NCI-H1930 (cell line): ENCODE measurements at regions not wholly inside any gene's neighbourhood (a gene's known extent, or its start where the extent isn't known, plus 50 kb on each side); places are given as distances from the start of the nearest gene placed in this dataset.
A peak's percentile ranks its signal among the peaks of the same experiment; 100 is the strongest.
"Not testable (repeated sequence)": the region's sequence is repeated elsewhere in the genome, so short reads cannot be mapped to it uniquely, and the experiment has no call there.

ENCODE experiments used
- DNase-seq, 2 experiments: peaks; one replicate each; lab custom pipeline; 2025; lab: John Stamatoyannopoulos, UW

- peak; percentile 46 to 64 for DNase-seq
These were observed 274.1 kb upstream of the CHRM3 start for GRCh38 chr1:239112101-239112935.

DNA sequence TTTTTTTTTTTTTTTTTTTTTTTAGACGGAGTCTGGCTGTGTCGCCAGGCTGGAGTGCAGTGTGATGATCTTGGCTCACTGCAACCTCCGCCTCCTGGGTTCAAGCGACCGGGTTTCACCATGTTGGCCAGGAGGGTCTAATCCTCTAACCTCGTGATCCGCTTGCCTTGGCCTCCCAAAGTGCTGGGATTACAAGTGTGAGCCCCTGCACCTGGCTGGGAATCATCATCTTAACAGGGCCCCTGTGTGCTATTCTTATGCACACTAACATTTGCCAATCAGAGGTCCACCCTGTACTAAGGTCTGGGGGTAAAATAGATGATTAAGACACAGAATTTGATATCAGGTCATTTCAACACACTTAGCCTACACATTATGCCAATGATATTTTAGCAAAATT, 278.7 kb upstream of the CHRM3 start:
- no peak for DNase-seq

- not testable (repeated sequence) for DNase-seq
These were observed 279.7 kb upstream of the CHRM3 start for GRCh38 chr1:239106689-239107088.

GRCh38 chr1:239098400-239099037, 287.8 kb upstream of the CHRM3 start:
- DNase-seq = no peak

DNA sequence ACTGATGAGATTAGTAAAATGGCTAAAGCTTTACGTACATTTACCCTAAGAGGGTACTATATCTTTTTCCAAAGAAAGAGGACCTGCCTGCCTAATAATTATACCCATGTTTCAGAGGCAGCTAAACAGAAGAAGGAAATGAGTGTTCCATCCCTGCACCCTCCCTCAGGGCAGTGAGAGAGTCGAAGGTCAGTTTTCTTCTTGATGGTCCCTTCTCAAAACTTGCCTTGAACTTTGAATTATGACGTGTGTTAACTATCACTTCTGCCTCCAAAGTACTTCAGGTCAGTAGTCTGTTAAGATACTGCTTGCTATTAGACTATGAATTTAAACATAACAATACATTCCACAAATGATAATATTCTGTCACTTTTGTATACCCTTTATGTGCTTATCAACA, 294.8 kb upstream of the CHRM3 start:
- DNase-seq = no peak

GRCh38 chr1:239084459-239085080, 301.8 kb upstream of the CHRM3 start:
- DNase-seq = no peak

- DNase-seq = not testable (repeated sequence)
These were observed 304.4 kb upstream of the CHRM3 start for GRCh38 chr1:239081947-239082346.

DNA sequence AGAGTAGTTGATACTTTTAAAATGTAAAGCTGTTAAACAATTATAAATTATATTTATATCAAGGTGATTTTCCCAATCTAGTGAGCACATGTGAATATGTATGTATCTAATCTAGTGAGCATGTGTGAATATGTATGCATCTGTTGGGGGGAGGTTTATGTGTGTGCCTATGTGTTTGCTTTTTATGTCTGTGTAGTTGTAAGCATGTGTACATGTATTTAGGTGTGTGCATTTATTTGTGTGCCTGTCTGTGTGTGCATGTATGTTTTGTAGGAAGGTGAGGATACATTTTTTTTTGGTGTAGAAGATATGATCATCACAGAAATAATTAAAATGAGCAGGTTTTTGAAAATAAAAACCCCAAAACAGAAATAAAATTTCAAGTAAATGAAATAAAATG, 318.9 kb upstream of the CHRM3 start:
- DNase-seq = no peak

- DNase-seq = no peak
These were observed 319.3 kb upstream of the CHRM3 start for GRCh38 chr1:239067058-239067457.

DNA sequence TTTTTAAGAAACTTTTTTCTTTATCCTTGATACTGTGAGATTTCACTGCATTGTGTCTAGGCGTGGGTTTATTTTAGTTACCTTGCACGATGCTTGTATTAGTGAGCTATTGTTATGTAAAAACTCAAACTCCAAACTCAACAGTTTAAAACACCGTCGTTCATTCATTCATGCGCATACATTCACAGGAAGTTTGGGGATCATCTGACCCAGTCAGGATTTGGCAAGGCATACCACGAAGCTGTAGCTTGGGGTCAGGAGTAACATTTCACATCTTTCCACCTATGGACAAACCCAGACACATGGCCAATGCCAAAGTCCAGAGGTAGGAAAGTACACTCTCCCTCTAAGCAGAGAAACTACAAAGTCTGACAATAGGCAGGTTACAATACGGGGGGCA, 324.6 kb upstream of the CHRM3 start:
- no peak for DNase-seq

- DNase-seq = no peak
These were observed 328.2 kb upstream of the CHRM3 start for GRCh38 chr1:239058190-239058589.

- DNase-seq = no peak
These were observed 329.4 kb upstream of the CHRM3 start for GRCh38 chr1:239056940-239057339.

DNA sequence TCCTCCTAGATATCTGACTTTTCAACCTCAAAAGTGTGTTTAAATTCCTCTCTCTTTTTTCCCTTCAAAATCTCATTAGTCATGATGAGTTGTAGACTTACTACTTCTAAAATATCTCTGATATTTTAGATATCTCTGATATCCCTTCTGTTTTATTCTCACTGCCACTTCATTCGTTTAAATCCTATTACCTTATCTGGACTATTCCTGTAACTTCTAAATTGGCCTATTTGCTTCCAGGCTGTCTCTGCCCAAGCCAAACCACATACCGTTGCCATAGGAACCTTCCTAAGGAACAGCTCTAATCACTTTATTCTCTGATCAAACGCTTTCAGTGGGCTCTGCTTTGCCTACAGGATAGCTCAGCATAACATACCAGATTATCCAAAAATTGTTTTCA, 333.1 kb upstream of the CHRM3 start:
- DNase-seq = no peak

- DNase-seq = no peak
These were observed 336.8 kb upstream of the CHRM3 start for GRCh38 chr1:239049571-239049970.

GRCh38 chr1:239044829-239045228, 341.5 kb upstream of the CHRM3 start:
- no peak for DNase-seq

- no peak for DNase-seq
These were observed 345.8 kb upstream of the CHRM3 start for GRCh38 chr1:239040523-239040922.

DNA sequence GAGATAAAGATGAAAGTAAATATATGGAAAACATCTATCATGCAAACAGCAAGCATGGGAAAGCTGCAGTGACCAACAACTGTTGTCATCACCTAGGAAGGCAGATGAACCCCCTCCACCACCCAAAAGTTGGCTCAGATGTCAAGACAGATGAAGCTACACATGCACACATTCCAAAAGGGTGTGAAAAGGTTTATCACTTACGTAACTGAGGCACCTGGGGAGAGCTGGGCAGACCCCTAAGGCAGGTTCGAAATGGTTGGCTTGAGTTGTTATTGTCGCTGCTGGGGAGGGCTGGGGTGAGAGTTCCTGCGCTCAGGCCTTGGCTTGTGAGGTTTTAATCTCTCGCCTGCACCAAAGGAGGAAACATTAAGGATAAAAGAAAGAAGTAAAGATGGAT, 355.1 kb upstream of the CHRM3 start:
- no peak for DNase-seq

DNA sequence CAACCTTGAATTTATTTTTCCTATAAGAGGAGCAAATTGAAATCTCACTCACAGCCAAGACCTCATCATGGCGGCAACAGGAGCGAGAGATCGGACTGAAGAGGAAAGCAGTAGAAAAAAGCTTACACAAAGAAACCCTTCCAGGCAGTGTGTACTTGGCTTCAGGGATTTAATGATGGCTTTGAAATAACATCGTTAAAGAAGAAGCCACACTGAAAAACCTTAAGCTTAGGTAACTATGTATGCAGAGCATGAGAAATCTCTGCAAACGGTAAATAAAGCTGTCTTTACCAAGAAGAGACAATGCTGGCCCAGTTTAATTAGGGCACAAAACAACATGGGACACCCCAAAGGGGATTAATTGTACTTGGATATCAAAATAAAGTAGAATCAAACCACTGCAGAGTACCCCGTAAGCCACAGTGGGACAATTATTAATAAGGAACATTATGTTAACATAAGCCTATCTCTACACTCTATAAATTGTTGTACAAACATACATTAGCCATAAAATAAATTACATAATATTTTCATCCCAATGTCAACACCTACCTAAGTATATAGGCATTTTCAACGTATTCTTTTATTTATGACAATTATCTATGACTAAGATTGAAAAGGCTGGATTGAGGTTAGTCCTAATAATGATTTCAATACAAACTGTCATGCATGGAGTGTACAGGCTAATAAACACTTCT, 360.2 kb upstream of the CHRM3 start:
- DNase-seq = peak; percentile 1 to 23

DNA sequence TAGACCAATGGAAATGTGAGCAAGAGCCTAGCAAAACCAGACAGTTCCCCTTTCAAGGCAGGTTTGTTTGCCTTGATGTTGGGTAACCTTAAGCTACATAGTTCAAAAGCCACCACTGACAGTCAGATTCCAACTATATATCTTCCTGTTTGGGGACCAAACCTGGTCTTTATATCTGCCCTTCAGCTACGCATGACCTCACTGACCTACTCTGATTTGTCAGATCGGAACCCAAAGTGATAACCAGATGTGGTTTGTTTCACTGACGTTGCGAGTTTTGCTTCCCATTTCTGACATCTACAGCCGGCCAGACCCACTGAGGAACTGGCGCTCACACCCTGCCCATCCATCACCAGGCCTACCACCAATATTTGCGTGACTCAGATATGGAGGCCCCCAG, 361.1 kb upstream of the CHRM3 start:
- DNase-seq = no peak

GRCh38 chr1:239023732-239024360, 362.5 kb upstream of the CHRM3 start:
- no peak for DNase-seq

DNA sequence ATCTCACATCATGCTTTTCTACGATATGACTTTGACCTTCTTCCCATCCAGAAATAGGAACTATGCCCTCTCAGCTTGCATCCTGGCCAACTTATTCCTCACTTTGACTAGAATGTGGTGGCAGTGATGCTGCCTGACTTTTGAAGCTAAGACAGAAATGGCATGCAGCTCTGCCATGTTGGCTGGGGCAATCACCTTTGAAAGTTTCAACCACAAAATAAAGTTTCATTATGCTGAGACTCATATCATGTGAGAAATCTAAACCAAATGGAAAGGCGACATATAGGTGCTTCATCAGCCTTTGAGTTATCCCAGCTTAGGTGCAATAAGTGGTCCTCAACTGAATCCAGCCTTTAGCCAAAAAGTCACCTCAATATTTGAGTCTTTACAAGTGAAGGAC, 370.0 kb upstream of the CHRM3 start:
- no peak for DNase-seq

DNA sequence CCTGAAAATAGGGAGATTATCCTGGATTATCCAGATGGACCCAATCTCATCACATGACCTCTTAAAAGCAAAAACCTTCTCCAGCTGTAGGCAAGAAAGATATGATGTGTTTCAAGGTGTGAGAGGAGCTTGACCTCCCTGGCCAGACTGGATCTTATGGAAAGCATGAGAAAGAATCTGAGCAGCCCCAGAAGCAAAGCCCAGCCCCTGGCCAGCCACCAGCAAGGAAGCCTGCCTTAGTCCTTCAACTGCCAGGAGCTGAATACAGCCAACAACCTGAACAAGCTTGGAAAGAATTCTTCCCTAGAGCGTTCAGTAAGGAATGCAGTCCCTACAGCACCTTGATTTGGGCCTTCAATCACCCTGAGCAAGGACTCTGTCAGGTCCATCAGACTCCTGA, 375.0 kb upstream of the CHRM3 start:
- DNase-seq = no peak
